Left colon (tissue), 2 donors: ENCODE measurements at regions not wholly inside any gene's neighbourhood (a gene's known extent, or its start where the extent isn't known, plus 50 kb on each side); places are given as distances from the start of the nearest gene placed in this dataset.

Experiments
- ATAC-seq: fragments of 200-7000 bp; cut with Tn5 transposase; one replicate; pipeline ENCODE4 v1.9.1; 2020; ENCODE audit warnings: mild to moderate bottlenecking, moderate library complexity
- DNase-seq, 2 donors: peaks; one replicate each; pipeline ENCODE4 v3.0.0-alpha.2; 2020
- intact Hi-C, 2 donors: fragments of 100-400 bp; cut with DNase I in 1 of 2; cut with micrococcal nuclease in 1 of 2; formaldehyde crosslinking; loops; one replicate each; pipeline versions ENCODE4 v1.11.2 to v1.14.0; 2022; cut with DNase I, micrococcal nuclease
- donor health status: DM: no; HTN: no; CAD: no.
- donor health status: DM: yes; HTN: yes; CAD: no.

DNA sequence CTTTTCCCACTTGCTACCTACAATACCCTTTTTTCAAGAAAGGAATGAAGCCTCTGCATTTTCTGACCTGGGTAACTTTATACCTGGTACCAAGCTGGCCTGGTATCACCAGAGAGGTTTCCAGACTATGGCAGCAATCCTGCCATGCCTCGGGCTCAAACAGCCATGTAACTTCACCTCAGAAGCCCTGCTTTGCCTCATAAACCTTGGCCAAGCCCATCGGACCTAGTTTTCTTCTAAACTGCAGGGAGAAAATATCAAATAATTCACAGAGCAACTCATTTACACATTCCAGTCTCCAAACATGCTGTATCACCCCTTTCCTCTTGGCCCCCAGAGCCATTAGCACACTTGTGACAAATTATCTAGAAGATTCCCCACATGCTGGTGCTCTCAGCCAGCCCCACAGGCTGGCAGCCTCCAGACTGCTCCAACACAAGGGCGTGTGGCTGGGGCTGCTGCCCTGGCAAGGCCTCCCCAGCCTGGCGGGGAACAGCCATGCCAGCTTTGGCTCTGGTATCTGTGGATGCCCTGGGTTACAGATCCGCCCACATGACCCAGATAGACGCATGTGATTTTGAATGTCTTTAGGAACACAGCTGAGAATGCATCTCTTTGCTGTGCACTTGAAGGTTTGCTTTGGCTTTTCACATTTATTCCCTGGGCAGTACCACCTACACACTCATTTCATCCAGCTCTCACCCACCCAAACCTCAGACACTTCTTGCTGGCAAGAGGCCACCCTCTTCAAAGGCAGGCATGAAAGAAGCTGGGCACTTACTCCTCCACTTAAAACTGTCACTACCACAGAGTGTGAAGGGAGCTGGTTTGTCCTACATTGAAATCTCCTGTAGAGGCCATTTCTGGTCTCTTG, 70.0 kb upstream of the BCAR3 start:
- no peak for ATAC-seq
- intact Hi-C loops: no loop called here
- DNase-seq: no peak

DNA sequence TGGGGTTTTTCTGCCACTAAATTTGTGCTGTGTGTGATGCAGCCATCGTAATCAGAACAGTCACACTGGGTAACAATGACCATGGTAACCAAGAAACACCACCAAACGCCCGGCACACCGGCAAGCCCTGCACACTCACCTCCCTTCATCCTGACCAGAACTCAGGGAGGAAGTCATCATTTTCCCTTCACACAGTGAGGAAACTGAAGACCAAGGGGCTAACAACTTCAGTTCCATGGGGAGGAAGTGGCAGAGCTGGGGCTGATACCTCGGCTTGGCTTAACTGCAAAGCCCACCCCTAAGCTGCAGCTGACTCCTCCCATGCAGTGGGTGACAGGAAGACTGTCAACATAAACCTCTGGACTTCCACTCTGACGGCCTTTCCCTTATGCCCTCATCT, 69.3 kb upstream of the BCAR3 start:
- ATAC-seq: no peak
- DNase-seq: no peak
- intact Hi-C loops: no loop called here

DNA sequence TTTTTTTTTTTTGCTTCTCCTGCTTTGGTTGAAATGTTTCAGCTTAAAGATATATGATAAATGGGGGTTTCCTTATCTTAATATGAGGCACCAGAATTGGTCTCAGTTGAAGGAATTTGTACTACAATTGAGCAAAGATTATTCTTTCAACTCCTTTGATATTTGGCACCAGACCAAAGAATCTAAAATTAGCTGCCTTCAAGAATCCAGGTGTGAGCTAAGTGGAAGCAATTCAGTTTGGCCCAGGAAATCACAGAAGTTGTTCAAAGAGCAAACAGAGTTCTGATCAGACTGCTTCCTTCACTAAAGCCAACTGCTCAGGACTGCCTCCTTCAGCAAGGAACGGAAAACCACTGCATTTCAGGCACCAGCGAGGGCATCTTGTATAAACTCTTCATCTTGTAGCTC, 68.3 kb upstream of the BCAR3 start:
- ATAC-seq (peak; percentile 73), DNase-seq (peak in 1 of 2 donors; percentile 16)
- intact Hi-C loops: no loop called here

DNA sequence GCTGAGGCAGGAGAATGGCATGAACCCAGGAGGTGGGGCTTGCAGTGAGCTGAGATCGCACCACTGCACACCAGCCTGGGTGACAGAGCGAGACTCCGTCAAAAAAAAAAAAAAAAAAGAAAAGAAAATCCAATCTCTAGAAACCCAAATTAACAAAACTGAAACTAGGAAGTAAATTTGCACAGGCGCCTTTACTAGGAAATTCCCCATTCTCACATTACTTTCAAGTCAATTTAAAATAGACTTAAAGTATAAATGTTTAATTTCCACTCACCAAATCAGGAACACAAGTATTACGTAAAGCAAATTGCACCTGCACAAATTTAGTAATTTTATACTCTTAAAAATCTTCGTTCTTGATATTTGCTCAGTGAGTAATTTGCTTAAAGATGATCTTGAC, 67.8 kb upstream of the BCAR3 start:
- ATAC-seq: no peak
- no peak for DNase-seq
- intact Hi-C loops: no loop called here

DNA sequence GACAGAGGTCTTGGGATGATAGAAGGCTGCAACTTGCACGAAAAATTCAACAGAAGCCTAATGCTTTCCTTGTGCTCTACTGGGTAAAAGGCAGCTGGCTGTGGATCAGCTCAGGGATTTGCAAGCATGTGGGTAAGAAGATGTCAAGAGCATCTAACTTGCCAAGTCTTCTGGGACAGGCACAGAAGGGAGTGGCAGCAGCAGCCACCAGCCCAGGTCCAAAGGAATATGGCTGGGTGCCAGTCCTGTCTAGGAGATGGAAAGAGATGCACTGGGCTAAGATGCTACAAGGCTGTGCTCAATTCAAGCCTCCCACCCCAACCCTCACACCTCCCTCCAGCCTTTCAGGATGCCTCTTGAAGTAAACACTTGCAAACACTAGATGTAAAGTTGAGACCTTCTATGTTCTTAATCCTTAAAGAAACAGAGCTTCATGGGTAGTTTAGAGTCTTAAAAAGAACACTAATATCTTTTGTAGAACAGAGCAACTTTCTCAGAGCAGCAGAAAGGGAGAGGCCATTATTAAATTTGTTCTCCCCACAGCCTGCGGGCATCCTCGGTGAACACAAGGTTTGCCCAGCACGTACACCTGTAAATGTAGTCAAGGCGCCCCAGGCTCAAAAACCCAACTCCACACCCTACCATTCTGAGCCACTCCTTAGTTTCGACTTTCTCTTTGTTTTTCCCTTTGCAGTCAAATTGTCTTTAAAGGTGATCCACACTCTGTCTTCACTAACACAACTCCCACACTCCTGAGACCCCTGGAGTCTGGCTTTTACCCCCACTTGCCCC, 64.6 kb upstream of the BCAR3 start:
- ATAC-seq (no peak), DNase-seq (no peak)
- intact Hi-C loops: no loop called here

DNA sequence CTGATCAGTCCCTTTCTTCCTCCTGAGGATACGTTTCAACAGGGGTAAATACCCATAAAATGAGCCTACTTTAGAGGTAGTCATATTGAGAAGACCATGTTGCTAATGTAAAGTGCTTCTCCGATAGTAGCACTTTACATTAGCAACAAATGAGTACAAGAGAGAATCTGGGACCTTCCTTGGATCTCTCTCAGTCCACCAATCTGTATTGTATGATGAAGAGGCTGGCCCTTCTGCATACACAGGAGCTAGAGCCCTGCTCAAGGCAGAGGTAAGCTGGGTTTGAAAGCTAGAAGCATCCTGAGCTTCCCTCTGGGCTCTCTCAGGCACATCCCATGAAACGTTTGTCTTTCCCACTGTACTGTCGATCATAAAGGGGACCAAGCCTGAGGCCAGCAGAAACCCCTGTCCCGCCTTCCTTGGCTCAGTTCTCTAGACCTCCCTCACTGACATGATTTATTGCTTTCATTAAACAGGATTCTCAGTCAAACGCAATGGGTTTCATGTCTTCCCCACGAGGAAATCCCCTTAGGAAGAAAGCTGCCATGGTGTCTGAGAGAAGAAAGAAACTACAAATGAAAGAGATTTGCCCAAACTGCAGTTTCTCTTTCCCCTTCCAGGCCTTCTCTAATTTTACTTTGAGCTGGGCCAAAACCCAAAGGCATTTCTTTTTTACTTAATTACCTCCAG, 62.8 kb upstream of the BCAR3 start:
- intact Hi-C loops: no loop called here
- no peak for DNase-seq
- ATAC-seq: no peak

DNA sequence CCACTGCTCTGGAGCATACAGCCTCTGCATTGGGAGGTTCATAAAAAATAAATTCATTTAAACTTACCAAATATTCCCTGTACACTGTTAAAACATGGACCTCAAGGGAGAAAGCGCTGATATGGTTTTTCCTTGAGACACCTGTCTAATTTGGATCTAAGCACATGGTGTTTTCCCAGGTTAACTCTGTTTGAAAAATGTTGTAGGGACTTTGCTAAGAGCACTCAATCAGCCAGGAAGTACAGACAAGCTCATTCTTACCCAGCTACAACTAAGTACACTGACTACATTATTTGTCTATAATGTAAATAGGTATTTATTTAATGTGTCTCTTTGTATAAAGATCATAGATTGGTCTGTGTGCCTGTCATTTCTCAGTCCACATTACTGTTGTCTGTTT, 61.8 kb upstream of the BCAR3 start:
- no peak for ATAC-seq
- DNase-seq: no peak
- intact Hi-C loops: no loop called here

DNA sequence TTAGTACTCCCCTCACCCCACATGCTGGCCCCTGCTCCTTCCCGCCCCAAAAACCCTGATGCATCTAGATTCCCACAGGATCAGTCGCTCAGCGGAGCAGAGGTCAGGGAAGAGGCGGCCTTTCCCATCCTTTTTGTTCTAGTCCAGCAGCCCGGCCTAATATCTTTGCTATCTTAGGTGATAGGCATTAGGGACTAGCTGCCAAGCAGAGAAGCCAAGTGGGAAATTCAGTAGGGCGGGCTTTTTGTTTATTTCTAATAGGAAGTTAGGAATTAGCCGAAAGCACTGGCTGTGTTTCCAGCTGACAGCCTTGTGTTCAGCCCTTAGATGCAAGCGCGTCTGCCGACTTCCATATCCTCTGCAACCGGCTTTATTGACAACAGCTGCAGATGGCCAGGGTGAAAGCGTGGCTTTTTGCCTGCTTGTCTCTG, 59.0 kb upstream of the BCAR3 start:
- intact Hi-C loops: no loop called here
- no peak for ATAC-seq
- no peak for DNase-seq

DNA sequence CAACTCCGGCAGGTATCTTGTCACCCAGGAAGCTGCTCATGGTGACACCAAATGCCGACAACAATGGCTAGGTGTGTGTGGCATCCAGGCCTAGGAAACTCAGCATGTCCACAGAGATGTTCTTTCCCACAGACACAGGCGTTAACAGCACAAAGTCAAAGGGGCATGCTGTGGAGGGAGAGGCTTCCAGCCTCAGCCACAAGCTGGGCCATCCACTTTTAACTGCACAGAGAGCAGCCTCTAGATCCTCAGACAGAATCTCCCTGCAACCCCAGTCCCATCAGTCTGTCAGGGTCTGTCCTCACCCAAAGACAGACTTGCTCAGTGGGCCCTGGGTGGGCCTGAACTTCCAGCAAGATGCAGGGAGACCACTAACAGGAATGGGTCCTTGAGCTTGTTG, 58.5 kb upstream of the BCAR3 start:
- intact Hi-C loops: no loop called here
- no peak for ATAC-seq
- no peak for DNase-seq

DNA sequence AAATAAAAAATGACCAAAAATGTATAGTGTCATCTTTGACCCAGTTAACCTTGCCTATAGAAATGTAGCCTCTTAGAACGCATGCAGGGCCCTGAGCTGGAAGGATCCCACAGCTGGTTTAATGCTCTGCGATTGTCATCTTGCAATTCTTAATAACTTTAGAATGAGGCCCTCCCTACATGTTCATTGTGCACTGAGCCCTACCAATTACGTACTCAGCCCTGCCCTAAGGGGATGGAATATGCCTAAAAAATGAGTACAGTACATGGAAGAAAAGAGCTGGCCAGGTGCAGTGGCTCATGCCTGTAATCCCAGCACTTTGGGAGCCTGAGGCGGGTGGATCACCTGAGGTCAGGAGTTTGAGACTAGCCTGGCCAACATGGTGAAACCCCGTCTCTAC, 57.8 kb upstream of the BCAR3 start:
- ATAC-seq: no peak
- intact Hi-C loops: no loop called here
- DNase-seq: no peak

DNA sequence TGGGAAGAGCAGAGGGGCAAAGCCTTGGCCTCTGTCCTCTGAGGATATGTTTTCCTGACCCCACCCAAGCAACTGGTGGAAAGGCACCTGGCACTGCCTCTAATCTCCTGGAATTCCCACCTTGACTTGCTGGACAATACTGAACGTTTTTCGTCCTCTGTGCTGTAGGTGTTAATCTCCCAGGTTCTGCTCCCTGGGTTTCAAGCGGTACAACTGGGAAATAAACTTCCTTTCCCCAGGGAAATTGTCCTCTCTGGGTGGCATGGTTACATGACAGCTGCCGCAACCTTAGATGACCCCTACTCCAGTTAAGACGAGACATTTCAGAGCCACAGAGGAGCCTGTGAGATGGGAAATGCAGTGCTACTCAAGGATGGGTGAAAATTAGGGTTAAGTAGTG, 57.3 kb upstream of the BCAR3 start:
- intact Hi-C loops: no loop called here
- ATAC-seq: no peak
- no peak for DNase-seq

DNA sequence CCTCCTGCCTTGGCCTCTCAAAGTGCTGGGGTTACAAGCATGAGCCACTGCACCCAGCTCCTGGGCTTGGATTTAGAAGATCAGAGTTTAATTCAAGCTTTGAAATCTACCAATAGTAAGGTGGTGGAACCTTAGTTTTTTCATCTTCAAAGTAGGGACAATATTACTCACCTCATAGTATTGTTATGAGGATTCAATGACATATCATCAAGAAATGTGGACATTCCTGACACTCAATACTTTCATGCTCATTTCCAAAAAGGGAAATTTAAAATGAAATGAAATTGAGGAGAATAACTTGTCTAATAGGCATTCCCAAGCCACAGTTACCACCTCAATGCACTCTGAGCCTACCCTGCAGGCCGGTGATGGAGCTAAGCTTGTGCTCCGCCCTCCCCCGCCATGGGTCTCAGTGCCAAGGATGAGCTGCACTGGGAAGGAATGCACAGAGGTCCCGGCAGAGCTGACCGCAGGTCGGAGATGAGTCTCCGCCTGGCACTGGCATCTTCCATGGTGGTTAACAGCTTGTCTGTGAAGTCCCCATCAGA, 56.5 kb upstream of the BCAR3 start:
- intact Hi-C loops: no loop called here
- ATAC-seq: no peak

DNA sequence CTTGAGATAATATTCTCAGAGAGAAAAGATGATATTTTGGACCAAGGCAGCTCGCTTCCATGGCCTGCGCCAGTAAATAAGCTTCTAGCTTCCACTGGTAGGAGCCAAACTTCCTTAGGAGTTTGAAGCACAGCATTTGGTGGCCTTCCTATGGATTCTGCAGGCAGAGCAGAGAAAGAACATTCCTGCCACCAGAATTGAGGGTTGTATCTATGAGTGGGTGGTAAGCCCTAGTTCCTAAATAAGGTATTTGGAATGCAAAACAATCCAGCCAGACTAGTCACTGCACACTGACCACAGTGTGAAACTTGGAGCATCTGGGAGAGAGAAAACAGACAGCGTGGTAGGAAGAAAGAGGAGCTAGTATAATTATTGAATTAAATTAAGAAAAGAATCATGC, 54.1 kb upstream of the BCAR3 start:
- no peak for ATAC-seq
- DNase-seq: no peak
- intact Hi-C loops: no loop called here

More for the DNA sequence above, 56.5 kb upstream of the BCAR3 start:
- no peak for DNase-seq

DNA sequence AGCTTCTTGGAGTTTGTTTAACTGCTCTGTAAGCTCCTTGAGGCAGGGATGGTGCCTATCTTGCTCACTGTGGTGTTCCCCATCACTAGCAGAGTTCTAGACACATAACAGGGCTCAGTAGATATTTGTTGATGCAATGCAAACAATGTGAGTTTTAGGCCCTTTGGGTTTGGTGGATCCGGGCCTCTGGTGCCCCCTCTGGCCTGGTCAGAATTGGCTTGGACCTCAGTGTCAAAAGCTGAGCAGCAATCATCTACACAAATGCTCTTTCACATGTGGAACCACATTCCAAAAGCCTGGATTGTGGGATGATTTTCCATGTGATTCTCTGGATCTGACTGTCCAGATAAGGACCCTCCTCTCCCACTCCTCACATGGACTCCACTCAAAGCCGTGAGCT, 53.4 kb upstream of the BCAR3 start:
- intact Hi-C loops: no loop called here
- ATAC-seq (no peak), DNase-seq (no peak)

DNA sequence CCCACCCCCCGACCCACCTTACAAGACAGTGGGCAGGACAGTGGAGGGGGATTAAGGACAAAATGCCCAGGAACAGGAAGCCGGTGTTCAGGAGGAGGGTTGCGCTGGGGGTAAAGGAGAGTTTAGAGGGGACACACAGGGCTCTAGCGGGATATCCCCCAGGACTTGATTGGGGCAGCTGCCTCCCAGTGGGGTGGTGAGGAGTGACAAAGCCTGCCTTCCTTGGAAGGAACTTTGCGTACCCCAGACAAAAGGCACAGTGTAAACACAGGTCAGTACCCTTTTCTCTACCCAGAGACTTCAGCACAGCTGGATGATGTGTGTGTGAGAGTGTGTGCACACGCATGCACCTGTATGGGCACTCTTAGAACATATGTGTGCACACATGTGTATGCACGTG, 51.7 kb upstream of the BCAR3 start:
- ATAC-seq (no peak), DNase-seq (no peak)
- intact Hi-C loops: no loop called here

DNA sequence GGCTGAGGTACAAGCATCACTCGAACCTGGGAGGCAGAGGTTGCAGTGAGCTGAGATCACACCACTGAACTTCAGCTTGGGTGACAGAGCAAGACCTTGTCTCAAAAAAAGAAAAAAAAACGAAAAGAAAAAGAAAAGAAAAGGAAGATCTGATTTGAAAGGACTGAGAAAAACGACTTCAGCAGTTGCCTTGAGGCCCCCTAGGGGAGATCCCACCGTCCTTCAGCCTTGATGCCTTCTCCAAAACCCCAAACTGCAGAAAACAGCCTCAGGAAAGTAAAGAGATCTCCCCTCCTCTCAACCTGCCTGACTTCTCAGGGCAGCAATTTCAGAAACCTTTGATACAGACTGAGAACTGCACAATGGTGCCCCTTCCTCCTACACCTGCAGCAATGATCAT, 50.9 kb upstream of the BCAR3 start:
- DNase-seq (no peak), ATAC-seq (no peak)
- intact Hi-C loops: no loop called here
